ENCODE measurements at regions not wholly inside any gene's neighbourhood (a gene's known extent, or its start where the extent isn't known, plus 50 kb on each side); places are given as distances from the start of the nearest gene placed in this dataset.

DNA sequence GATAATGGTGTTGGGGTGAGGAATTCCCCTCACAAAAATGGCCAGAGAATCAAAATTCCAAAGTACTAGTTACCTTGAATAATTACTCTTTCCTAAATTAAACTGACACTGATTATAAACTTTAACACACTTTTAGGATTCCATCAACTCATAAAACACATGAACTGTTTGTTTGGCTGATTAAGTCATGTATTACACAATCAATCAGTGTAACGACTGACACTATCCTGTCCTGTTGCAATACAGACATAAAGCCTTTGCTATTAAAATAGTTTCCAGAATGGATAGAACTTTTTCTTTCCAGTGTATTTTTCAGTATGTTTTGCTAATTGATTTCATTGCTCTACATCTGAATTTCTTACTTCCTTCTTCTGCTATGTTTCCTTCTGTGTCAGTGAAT is 1709.4 kb upstream of the RAG2 start:
- intact Hi-C loops (cut with micrococcal nuclease): no loop called here
- Mint-ChIP-seq H3K4me1 (ENCODE audit: low read depth) (no peaks in the 10 kb centered on the region), H3K27ac (no peak overlapping the region), H3K9me3 (peaks cover 1% of the 10 kb centered on the region), H3K4me3 (no peak overlapping the region), H3K36me3 (ENCODE audit: low read depth) (no peaks in the 10 kb centered on the region), H3K27me3 (ENCODE audit: low read depth) (no peaks in the 10 kb centered on the region)
- DNase-seq: no peak
- CTCF ChIA-PET: no interaction called here

DNA sequence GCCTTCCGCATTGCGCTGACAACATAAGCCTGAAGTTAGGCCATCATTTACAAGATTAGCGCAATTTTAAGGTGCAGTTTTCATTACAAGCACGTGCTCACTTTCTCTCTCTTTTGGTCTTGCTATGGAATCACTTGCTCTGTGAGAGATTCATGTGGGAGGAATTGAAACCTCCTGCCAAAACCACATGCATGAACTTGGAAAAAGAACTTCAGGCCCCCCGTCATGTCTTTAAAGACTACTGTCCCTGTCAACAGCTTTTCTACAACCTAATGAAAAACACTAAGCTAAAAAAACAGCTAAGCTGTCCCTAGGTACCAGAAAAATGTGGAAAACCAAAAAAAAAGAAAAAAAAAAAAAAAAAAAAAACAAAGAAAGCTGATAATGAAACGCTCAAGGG is 1707.6 kb upstream of the RAG2 start:
- H3K4me1 Mint-ChIP-seq (ENCODE audit: low read depth): no peaks in the 10 kb centered on the region

DNA sequence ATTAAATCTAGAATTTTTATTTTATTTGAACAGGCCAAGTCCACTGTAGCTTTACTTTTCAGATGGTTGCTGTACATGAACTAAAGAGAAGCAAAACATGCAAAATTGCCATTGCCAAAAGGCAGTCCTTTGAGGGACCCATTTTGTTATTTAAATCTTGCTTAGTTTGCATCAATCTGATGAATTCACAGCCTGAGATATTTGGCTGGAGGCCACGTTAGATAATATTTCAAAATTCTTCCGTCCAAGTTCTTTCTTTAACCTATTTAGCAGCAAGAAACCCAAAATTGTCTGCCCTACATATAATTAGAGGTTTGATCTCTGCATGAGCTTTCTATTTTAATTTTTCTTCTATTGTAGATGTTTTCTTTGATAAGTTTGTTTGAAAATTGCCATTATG is 1706.9 kb upstream of the RAG2 start:
- intact Hi-C loops (cut with micrococcal nuclease): no loop called here
- no peak for DNase-seq
- H3K36me3 Mint-ChIP-seq (ENCODE audit: low read depth): no peaks in the 10 kb centered on the region
- H3K27me3 Mint-ChIP-seq (ENCODE audit: low read depth): no peaks in the 10 kb centered on the region
- H3K9me3 Mint-ChIP-seq: peaks cover 1% of the 10 kb centered on the region
- CTCF ChIA-PET: no interaction called here
- no peak overlapping the region for H3K27ac Mint-ChIP-seq
- no peaks in the 10 kb centered on the region for H3K4me1 Mint-ChIP-seq (ENCODE audit: low read depth)
- no peak overlapping the region for H3K4me3 Mint-ChIP-seq

More for the DNA sequence above, 1707.6 kb upstream of the RAG2 start:
- no peak overlapping the region for H3K27ac Mint-ChIP-seq
- peaks cover 1% of the 10 kb centered on the region for H3K9me3 Mint-ChIP-seq
- H3K27me3 Mint-ChIP-seq (ENCODE audit: low read depth): no peaks in the 10 kb centered on the region
- CTCF ChIA-PET: no interaction called here
- no peaks in the 10 kb centered on the region for H3K36me3 Mint-ChIP-seq (ENCODE audit: low read depth)
- H3K4me3 Mint-ChIP-seq: no peak overlapping the region
- intact Hi-C loops (cut with micrococcal nuclease): no loop called here
- no peak for DNase-seq

DNA sequence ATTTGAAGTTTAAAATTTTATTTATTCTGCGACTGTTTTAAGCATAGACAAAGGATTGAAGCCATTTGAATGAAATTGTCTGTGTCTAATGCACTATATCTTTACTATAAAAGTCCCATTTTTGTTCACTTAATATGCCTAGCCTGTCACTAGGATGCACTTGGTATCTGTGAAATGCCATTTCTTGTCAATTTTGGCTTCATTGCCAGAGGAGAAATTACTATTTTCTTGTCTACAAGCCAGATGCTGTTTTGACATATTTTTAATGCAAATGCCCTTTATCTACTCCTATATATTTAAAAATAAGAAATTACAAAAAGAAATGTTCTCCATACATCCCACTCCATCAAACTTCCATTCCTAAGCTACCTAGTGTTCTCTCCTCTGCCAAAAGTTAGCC is 1704.5 kb upstream of the RAG2 start:
- Mint-ChIP-seq H3K4me1 (ENCODE audit: low read depth) (no peaks in the 10 kb centered on the region), H3K27me3 (ENCODE audit: low read depth) (no peaks in the 10 kb centered on the region), H3K4me3 (no peak overlapping the region), H3K27ac (no peak overlapping the region), H3K36me3 (ENCODE audit: low read depth) (no peaks in the 10 kb centered on the region), H3K9me3 (peaks cover 3% of the 10 kb centered on the region)
- CTCF ChIA-PET: no interaction called here
- intact Hi-C loops (cut with micrococcal nuclease): no loop called here
- DNase-seq: no peak

DNA sequence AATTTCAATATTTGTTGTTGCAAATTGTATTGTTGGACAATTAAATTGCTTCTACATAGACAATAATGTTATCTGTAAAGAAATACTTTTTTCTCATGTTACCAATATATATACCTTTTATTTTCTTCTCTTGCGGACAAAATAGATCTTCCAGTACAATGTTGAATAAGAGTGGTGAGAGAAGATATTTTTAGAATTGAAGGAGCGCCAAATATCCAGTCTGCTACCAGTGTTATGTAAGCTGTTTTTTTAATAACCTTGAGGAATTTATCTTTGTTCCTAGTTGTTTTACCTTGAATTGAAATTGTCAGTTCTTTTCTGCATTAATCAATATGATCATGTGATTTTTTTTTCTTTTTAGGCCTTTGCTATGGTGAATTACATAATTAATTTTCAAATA is 1702.5 kb upstream of the RAG2 start:
- Mint-ChIP-seq H3K27me3 (ENCODE audit: low read depth) (no peaks in the 10 kb centered on the region), H3K36me3 (ENCODE audit: low read depth) (no peaks in the 10 kb centered on the region), H3K9me3 (peaks cover 6% of the 10 kb centered on the region), H3K27ac (no peak overlapping the region), H3K4me1 (ENCODE audit: low read depth) (no peaks in the 10 kb centered on the region), H3K4me3 (no peak overlapping the region)
- no peak for DNase-seq
- CTCF ChIA-PET: no interaction called here
- intact Hi-C loops (cut with micrococcal nuclease): no loop called here

DNA sequence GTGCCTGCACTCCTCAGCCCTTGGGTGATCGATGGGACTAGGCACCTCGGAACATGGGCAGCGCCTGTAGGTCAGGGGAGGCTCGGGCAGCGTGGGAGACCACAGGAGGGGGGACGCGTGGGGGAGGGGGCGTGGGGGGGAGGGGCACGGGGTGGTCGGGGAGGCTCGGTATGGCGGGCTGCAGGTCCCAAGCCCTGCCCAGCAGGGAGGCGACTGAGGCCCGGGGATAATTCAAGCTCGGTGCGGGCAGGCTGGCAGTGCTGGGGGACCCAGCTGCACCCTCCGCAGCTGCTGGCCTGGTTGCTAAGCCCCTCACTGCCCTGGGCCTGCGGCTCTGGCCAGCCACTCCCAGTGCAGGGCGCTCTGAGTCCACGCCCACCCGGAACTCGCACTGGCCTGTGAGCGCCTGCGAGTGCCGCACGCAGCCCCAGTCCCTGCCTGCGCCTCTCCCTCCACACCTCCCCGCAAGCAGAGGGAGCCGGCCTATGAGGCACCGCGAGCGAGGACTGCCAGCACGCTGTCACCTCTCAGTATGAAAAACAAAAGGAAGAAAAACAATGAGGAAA is 1698.3 kb upstream of the RAG2 start:
- no peak overlapping the region for H3K27ac Mint-ChIP-seq
- intact Hi-C loops (cut with micrococcal nuclease): no loop called here
- H3K4me3 Mint-ChIP-seq: no peak overlapping the region
- no peak for DNase-seq
- CTCF ChIA-PET: interaction anchor here (0.5 kb wide), 1 partner anchor 1021 kb away, joined by 6 read pairs; no protein-coding TSS in a partner anchor
- no peaks in the 10 kb centered on the region for H3K27me3 Mint-ChIP-seq (ENCODE audit: low read depth)
- H3K9me3 Mint-ChIP-seq: peaks cover 8% of the 10 kb centered on the region
- no peaks in the 10 kb centered on the region for H3K36me3 Mint-ChIP-seq (ENCODE audit: low read depth)
- no peaks in the 10 kb centered on the region for H3K4me1 Mint-ChIP-seq (ENCODE audit: low read depth)

DNA sequence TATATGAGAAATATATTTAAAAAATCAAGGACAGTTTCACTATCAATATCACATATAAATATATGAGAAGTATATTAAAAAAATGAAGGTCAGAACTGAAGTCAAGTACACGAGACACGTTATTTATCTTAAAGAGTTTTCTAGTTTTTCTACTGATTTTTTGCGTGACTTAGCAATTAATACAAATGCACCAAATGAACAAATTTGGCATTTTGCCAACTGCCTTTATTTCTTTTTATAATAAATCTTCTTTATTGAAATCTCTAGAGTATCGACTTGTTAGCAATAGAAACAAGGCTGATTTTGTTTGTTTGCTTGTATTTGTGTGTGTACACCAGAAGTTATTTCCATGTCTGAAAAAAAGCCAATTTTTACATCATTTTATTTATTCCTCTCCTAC is 1684.7 kb upstream of the RAG2 start:
- H3K4me1 Mint-ChIP-seq (ENCODE audit: low read depth): no peaks in the 10 kb centered on the region
- no peak for DNase-seq
- H3K27me3 Mint-ChIP-seq (ENCODE audit: low read depth): no peaks in the 10 kb centered on the region
- CTCF ChIA-PET: no interaction called here
- H3K27ac Mint-ChIP-seq: no peak overlapping the region
- intact Hi-C loops (cut with micrococcal nuclease): no loop called here
- H3K36me3 Mint-ChIP-seq (ENCODE audit: low read depth): no peaks in the 10 kb centered on the region
- H3K9me3 Mint-ChIP-seq: peaks cover 2% of the 10 kb centered on the region
- no peak overlapping the region for H3K4me3 Mint-ChIP-seq

DNA sequence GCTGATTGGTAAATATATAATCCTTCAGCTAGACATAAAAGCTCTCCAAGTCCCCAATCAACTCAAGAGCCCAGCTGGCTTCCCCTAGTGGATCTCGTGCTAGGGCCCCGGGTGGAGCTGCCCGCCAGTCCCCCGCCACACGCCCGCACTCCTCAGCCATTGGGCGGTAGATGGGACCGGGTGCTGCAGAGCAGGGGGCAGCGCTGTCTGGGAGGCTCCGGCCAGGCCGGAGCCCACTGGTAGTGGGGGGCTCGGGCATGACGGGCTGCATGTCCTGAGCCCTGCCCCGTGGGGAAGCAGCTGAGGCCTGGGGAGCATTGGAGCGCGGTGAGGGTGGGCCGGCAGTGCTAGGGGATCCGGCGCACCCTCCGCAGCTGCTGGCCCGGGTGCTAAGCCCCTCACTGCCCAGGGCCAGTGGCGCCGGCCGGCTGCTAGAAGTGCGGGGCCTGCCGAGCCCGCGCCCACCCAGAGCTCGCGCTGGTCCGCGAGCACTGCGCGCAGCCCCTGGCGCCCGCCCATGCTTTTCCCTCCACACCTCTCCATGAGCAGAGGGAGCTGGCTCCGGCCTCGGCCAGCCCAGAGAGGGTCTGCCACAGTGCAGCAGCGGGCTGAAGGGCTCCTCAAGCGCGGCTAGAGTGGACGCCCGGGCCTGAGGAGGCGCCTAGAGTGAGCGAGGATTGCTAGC is 1680.6 kb upstream of the RAG2 start:
- Mint-ChIP-seq H3K9me3 (peaks cover 2% of the 10 kb centered on the region), H3K27me3 (ENCODE audit: low read depth) (no peaks in the 10 kb centered on the region), H3K36me3 (ENCODE audit: low read depth) (no peaks in the 10 kb centered on the region), H3K4me3 (no peak overlapping the region), H3K4me1 (ENCODE audit: low read depth) (no peaks in the 10 kb centered on the region), H3K27ac (no peak overlapping the region)
- intact Hi-C loops (cut with micrococcal nuclease): no loop called here
- DNase-seq: no peak
- CTCF ChIA-PET: no interaction called here

DNA sequence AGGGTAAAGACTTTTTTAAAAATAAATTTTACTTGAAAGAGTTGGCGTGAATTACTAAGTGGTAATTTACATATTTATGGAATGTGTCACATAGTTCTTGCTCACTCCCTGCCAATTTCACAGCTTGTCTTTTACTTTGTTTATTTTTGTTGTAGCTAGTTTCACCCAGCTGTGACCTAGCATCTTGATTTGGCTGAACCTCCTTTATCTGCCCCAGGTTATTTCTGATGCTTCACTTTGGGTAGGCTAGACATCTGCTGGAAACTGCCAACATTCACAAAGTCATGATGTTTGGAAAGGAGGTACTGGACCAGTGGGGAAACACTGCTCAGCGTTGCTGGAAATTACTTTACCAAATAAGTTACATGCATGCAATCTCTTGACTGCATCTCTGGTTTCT is 1676.0 kb upstream of the RAG2 start:
- CTCF ChIA-PET: no interaction called here
- H3K9me3 Mint-ChIP-seq: peaks cover 4% of the 10 kb centered on the region

DNA sequence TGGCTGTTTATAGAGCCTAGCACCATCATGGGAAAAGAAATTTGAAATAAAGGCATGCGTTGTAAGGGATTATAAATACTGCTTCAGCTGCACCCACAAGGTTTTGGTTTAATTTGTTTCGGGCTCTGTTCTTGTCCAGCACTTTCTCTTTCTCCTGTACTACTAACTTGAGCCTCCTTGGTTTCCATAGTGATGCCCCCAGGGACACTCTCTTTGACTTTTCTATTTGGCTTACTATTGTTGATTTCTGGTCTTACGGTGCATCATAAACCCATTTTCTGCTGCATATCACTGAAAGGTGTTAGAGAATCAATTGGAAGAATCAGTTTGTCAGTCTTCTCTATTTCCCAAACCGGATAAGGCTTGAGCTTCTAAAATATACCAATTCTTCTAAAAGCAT is 1674.3 kb upstream of the RAG2 start:
- H3K36me3 Mint-ChIP-seq (ENCODE audit: low read depth): no peaks in the 10 kb centered on the region
- CTCF ChIA-PET: no interaction called here
- H3K27ac Mint-ChIP-seq: no peak overlapping the region
- no peaks in the 10 kb centered on the region for H3K27me3 Mint-ChIP-seq (ENCODE audit: low read depth)
- intact Hi-C loops (cut with micrococcal nuclease): no loop called here
- no peaks in the 10 kb centered on the region for H3K4me1 Mint-ChIP-seq (ENCODE audit: low read depth)
- DNase-seq: no peak
- H3K9me3 Mint-ChIP-seq: peaks cover 4% of the 10 kb centered on the region
- H3K4me3 Mint-ChIP-seq: no peak overlapping the region

More for the DNA sequence above, 1676.0 kb upstream of the RAG2 start:
- intact Hi-C loops (cut with micrococcal nuclease): no loop called here
- H3K27ac Mint-ChIP-seq: no peak overlapping the region
- H3K4me1 Mint-ChIP-seq (ENCODE audit: low read depth): no peaks in the 10 kb centered on the region
- H3K36me3 Mint-ChIP-seq (ENCODE audit: low read depth): no peaks in the 10 kb centered on the region
- no peak overlapping the region for H3K4me3 Mint-ChIP-seq
- H3K27me3 Mint-ChIP-seq (ENCODE audit: low read depth): no peaks in the 10 kb centered on the region
- DNase-seq: no peak

DNA sequence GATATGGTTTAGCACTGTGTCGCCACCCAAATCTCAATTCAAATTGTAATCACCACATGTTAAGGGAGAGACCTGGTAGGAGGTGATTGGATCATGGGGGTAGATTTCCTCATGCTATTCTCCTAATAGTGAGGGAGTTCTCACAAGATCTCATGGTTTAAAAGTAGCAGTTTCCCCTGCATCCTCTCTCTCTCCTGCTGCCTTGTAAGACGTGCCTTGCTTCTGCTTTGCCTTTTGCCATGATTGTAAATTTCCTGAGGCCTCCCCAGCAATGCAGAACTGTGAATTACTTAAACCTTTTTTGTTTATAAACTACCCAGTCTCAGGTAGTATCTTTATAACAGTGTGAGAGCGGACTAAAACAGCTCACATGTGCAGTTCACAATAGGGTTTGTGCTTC is 1668.7 kb upstream of the RAG2 start:
- no peaks in the 10 kb centered on the region for H3K36me3 Mint-ChIP-seq (ENCODE audit: low read depth)
- intact Hi-C loops (cut with micrococcal nuclease): no loop called here
- no peaks in the 10 kb centered on the region for H3K27me3 Mint-ChIP-seq (ENCODE audit: low read depth)
- no peak for DNase-seq
- H3K4me1 Mint-ChIP-seq (ENCODE audit: low read depth): no peaks in the 10 kb centered on the region
- no peak overlapping the region for H3K27ac Mint-ChIP-seq
- peaks cover 5% of the 10 kb centered on the region for H3K9me3 Mint-ChIP-seq
- CTCF ChIA-PET: no interaction called here
- H3K4me3 Mint-ChIP-seq: no peak overlapping the region

DNA sequence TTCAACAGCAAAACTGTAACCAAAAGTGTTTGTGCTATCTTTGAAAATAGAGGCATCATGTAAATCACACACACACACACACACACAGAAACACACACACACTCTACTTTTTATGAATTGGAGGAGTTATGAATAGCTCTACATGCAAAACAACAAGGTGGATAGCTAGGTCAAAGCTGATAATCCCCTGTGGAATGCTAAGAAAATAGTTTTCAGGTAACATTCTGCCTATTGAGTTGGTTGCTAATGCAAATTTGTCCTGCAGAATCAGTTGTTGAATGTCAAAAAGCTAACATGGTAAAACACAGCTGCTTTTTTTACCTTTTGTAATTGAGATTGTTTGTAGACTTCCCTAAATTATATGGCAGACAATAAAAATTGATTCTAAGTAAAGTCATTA is 1658.4 kb upstream of the RAG2 start:
- no peaks in the 10 kb centered on the region for H3K27me3 Mint-ChIP-seq (ENCODE audit: low read depth)
- CTCF ChIA-PET: no interaction called here

DNA sequence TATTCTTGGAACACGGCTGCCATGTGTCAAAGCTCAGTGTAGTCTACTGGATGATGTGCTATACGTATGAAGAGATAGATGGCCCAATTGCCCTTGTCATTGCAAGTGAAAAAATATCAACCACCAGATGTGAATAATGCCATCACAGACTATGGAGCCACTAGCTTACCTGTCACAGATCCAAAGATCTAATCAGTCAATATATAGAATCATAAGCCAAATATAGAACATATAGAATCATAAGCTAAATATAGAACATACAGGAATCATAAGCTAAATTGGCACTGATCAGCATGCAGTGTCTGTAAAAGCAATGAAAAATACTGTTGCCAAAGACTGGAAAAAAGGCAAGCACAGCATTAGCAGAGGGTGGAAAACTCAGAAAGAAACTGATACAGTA is 1656.9 kb upstream of the RAG2 start:
- no peaks in the 10 kb centered on the region for H3K27me3 Mint-ChIP-seq (ENCODE audit: low read depth)
- no peak overlapping the region for H3K27ac Mint-ChIP-seq
- H3K9me3 Mint-ChIP-seq: peaks cover 3% of the 10 kb centered on the region
- intact Hi-C loops (cut with micrococcal nuclease): no loop called here
- DNase-seq: no peak
- CTCF ChIA-PET: interaction anchor here (0.6 kb wide), 1 partner anchor 227 kb away, joined by 4 read pairs; no protein-coding TSS in a partner anchor
- H3K4me3 Mint-ChIP-seq: no peak overlapping the region
- H3K4me1 Mint-ChIP-seq (ENCODE audit: low read depth): no peaks in the 10 kb centered on the region
- H3K36me3 Mint-ChIP-seq (ENCODE audit: low read depth): no peaks in the 10 kb centered on the region

More for the DNA sequence above, 1658.4 kb upstream of the RAG2 start:
- Mint-ChIP-seq H3K27ac (no peak overlapping the region), H3K4me3 (no peak overlapping the region), H3K36me3 (ENCODE audit: low read depth) (no peaks in the 10 kb centered on the region), H3K9me3 (peaks cover 5% of the 10 kb centered on the region), H3K4me1 (ENCODE audit: low read depth) (no peaks in the 10 kb centered on the region)
- DNase-seq: no peak
- intact Hi-C loops (cut with micrococcal nuclease): no loop called here

Measured in activated naive CD4-positive, alpha-beta T cell treated with anti-CD3 and anti-CD28 coated beads for 36 hours (primary cell).